ENCODE measurements at regions not wholly inside any gene's neighbourhood (a gene's known extent, or its start where the extent isn't known, plus 50 kb on each side); places are given as distances from the start of the nearest gene placed in this dataset.

GRCh38 chr1:193807208-193807607 lies 620.8 kb upstream of the B3GALT2 start:
- H3K9me2 ChIP-seq (ENCODE audit: insufficient read depth, low read length), result no peaks in the 10 kb centered on the region
- H3K79me2 ChIP-seq (ENCODE audit: insufficient read depth, low read depth, low read length), result no peaks in the 10 kb centered on the region
- no peak for TF ChIP-seq CTCF (conservative IDR thresholded peaks at IDR 0.05; ENCODE audit: low read length)
- TF ChIP-seq EZH2phosphoT487 (IDR thresholded peaks at IDR 0.05; ENCODE audit: borderline replicate concordance, low read depth, low read length), result no peak
- no peak overlapping the region for H3K4me2 ChIP-seq (ENCODE audit: low read length)
- no peaks in the 10 kb centered on the region for H3K36me3 ChIP-seq (ENCODE audit: insufficient read depth, low read length)
- ChIA-PET POLR2A (interaction anchor here (0.6 to 1.7 kb wide), 4 partner anchors 9 to 125 kb away, joined by 3 to 6 read pairs (median 4); no protein-coding TSS in a partner anchor), CTCF (ENCODE audit: unreplicated experiment) (no interaction called here)
- H3K4me1 ChIP-seq (ENCODE audit: insufficient read depth, low read length, poor library complexity, severe bottlenecking), result no peaks in the 10 kb centered on the region
- H2AFZ ChIP-seq (ENCODE audit: low read length), result no peak overlapping the region
- BruUV-seq (replicated peaks), result no TSS peak
- H3K4me3 ChIP-seq (ENCODE audit: low read depth, low read length, poor library complexity, severe bottlenecking), result no peak overlapping the region
- no peak for DNase-seq (ENCODE audit: low spot score)
- H3K27ac ChIP-seq (ENCODE audit: low read depth, low read length, poor library complexity, severe bottlenecking), result no peak overlapping the region
- H3K9me3 ChIP-seq (ENCODE audit: low read length), result no peaks in the 10 kb centered on the region
- no peaks in the 10 kb centered on the region for H4K20me1 ChIP-seq (ENCODE audit: insufficient read depth, low read length)
- intact Hi-C loops (cut with micrococcal nuclease; ENCODE audit: unreplicated experiment), result no loop called here

- Histone ChIP-seq H3K36me3 (ENCODE audit: insufficient read depth, low read length) (no peaks in the 10 kb centered on the region), H4K20me1 (ENCODE audit: insufficient read depth, low read length) (no peaks in the 10 kb centered on the region), H2AFZ (ENCODE audit: low read length) (no peak overlapping the region), H3K27ac (ENCODE audit: low read depth, low read length, poor library complexity, severe bottlenecking) (no peak overlapping the region), H3K9me3 (ENCODE audit: low read length) (no peaks in the 10 kb centered on the region), H3K9me2 (ENCODE audit: insufficient read depth, low read length) (no peaks in the 10 kb centered on the region), H3K4me1 (ENCODE audit: insufficient read depth, low read length, poor library complexity, severe bottlenecking) (no peaks in the 10 kb centered on the region), H3K79me2 (ENCODE audit: insufficient read depth, low read depth, low read length) (no peaks in the 10 kb centered on the region), H3K4me2 (ENCODE audit: low read length) (no peak overlapping the region), H3K4me3 (ENCODE audit: low read depth, low read length, poor library complexity, severe bottlenecking) (no peak overlapping the region)
- CTCF ChIA-PET (ENCODE audit: unreplicated experiment), result interaction anchor here (0.6 kb wide), 1 partner anchor 94 kb away, joined by 3 read pairs; no protein-coding TSS in a partner anchor
- POLR2A ChIA-PET, result interaction anchor here (0.5 to 1.7 kb wide), 6 partner anchors 10 to 774 kb away, joined by 3 to 6 read pairs (median 4); no protein-coding TSS in a partner anchor
- no peak for DNase-seq (ENCODE audit: low spot score)
- BruUV-seq (replicated peaks), result no TSS peak
- no peak for TF ChIP-seq CTCF (conservative IDR thresholded peaks at IDR 0.05; ENCODE audit: low read length)
- TF ChIP-seq EZH2phosphoT487 (IDR thresholded peaks at IDR 0.05; ENCODE audit: borderline replicate concordance, low read depth, low read length), result no peak
- intact Hi-C loops (cut with micrococcal nuclease; ENCODE audit: unreplicated experiment), result no loop called here
Observed at GRCh38 chr1:193806079-193807048, 620.0 kb upstream of the B3GALT2 start.
